HEK293 (cell line): ENCODE measurements at regions not wholly inside any gene's neighbourhood (a gene's known extent, or its start where the extent isn't known, plus 50 kb on each side); places are given as distances from the start of the nearest gene placed in this dataset.

ENCODE experiments used
- GLI2 ChIP-seq: fragments of 450-650 bp; formaldehyde crosslinking; IDR thresholded peaks from 2 replicates; pipeline ENCODE4; 2017; ENCODE audit warnings: missing biosample characterization, missing genetic modification characterization, low read depth, borderline replicate concordance
- HOXC10 ChIP-seq: sonication (generic); formaldehyde crosslinking; IDR thresholded peaks from 2 replicates; pipeline ENCODE4 v1.8.1; 2023; ENCODE audit warnings: mild to moderate bottlenecking, missing genetic modification reagents
- KLF7 ChIP-seq: fragments of 450-650 bp; formaldehyde crosslinking; IDR thresholded peaks from 2 replicates; pipeline ENCODE4 v1.5.1; 2016; ENCODE audit warnings: missing biosample characterization, missing genetic modification characterization, borderline replicate concordance
- KLF8 ChIP-seq: fragments of 450-650 bp; formaldehyde crosslinking; IDR thresholded peaks from 2 replicates; pipeline ENCODE4 v1.5.1; 2016; ENCODE audit warnings: missing biosample characterization, missing genetic modification characterization
- SP7 ChIP-seq: fragments of 450-650 bp; formaldehyde crosslinking; IDR thresholded peaks from 2 replicates; pipeline ENCODE4 v1.5.1; 2016; ENCODE audit warnings: missing biosample characterization, missing genetic modification characterization
- ZBTB48 ChIP-seq: fragments of 450-650 bp; formaldehyde crosslinking; IDR thresholded peaks from 2 replicates; pipeline ENCODE4 v1.5.1; 2016; ENCODE audit warnings: missing biosample characterization, missing genetic modification characterization
- ZNF114 ChIP-seq: fragments of 450-650 bp; formaldehyde crosslinking; IDR thresholded peaks from 2 replicates; pipeline ENCODE4 v1.5.0; 2017; ENCODE audit warnings: missing biosample characterization, missing genetic modification characterization
- ZNF2 ChIP-seq: fragments of 450-650 bp; formaldehyde crosslinking; IDR thresholded peaks from 2 replicates; pipeline ENCODE4 v1.5.1; 2016; ENCODE audit warnings: missing biosample characterization, missing genetic modification characterization
- ZNF221 ChIP-seq: fragments of 450-650 bp; formaldehyde crosslinking; IDR thresholded peaks from 2 replicates; pipeline ENCODE4 v1.5.1; 2017; ENCODE audit warnings: missing biosample characterization, missing genetic modification characterization, borderline replicate concordance
- ZNF239 ChIP-seq: fragments of 450-650 bp; formaldehyde crosslinking; IDR thresholded peaks from 2 replicates; pipeline ENCODE4 v1.5.1; 2016; ENCODE audit warnings: missing biosample characterization, missing genetic modification characterization
- ZNF341 ChIP-seq: fragments of 450-650 bp; formaldehyde crosslinking; IDR thresholded peaks from 2 replicates; pipeline ENCODE4; 2016; ENCODE audit warnings: low read depth, missing biosample characterization, missing genetic modification characterization
- ZNF549 ChIP-seq: fragments of 450-650 bp; IDR thresholded peaks from 2 replicates; pipeline ENCODE4 v1.5.1; 2018; ENCODE audit warnings: missing biosample characterization, missing genetic modification characterization, mild to moderate bottlenecking, inconsistent platforms, moderate library complexity
- ZNF600 ChIP-seq: fragments of 450-650 bp; formaldehyde crosslinking; IDR thresholded peaks from 2 replicates; pipeline ENCODE4 v1.5.1; 2016; ENCODE audit warnings: missing biosample characterization, missing genetic modification characterization
- ZNF654 ChIP-seq: fragments of 450-650 bp; formaldehyde crosslinking; IDR thresholded peaks from 2 replicates; pipeline ENCODE4 v1.5.1; 2016; ENCODE audit warnings: low read depth, missing biosample characterization, missing genetic modification characterization
- ZNF768 ChIP-seq: fragments of 450-650 bp; formaldehyde crosslinking; IDR thresholded peaks from 2 replicates; pipeline ENCODE4 v1.5.1; 2018; ENCODE audit warnings: missing biosample characterization, mild to moderate bottlenecking, missing genetic modification characterization
- ZNF830 ChIP-seq: fragments of 450-650 bp; IDR thresholded peaks from 2 replicates; pipeline ENCODE4 v1.5.0; 2018; ENCODE audit warnings: missing biosample characterization, missing genetic modification characterization, low read depth, mild to moderate bottlenecking, moderate library complexity
- ZNF843 ChIP-seq: fragments of 450-650 bp; formaldehyde crosslinking; IDR thresholded peaks from 2 replicates; pipeline ENCODE4 v1.5.1; 2016; ENCODE audit warnings: missing biosample characterization, missing genetic modification characterization
- ZXDB ChIP-seq: fragments of 450-650 bp; formaldehyde crosslinking; IDR thresholded peaks from 2 replicates; pipeline ENCODE4 v1.5.1; 2016; ENCODE audit warnings: missing biosample characterization, missing genetic modification characterization
- TF ChIP-seq, protein P1 (sequence below): fragments of 450-650 bp; formaldehyde crosslinking; IDR thresholded peaks from 2 replicates; pipeline ENCODE4 v1.5.1; 2016; ENCODE audit warnings: missing biosample characterization, missing genetic modification characterization
- TF ChIP-seq, protein P2 (sequence below): IDR thresholded peaks from 2 replicates; pipeline ENCODE4 v1.6.1; 2011; ENCODE audit warnings: mild to moderate bottlenecking, low read depth, low read length, borderline replicate concordance
- TF ChIP-seq, protein P3 (sequence below): fragments of 450-650 bp; formaldehyde crosslinking; IDR thresholded peaks from 2 replicates; pipeline ENCODE4 v1.5.1; 2017; ENCODE audit warnings: missing biosample characterization, missing genetic modification characterization
- TF ChIP-seq, protein P4 (sequence below): fragments of 450-650 bp; IDR thresholded peaks from 2 replicates; pipeline ENCODE4 v1.5.1; 2018; ENCODE audit warnings: missing biosample characterization, mild to moderate bottlenecking, missing genetic modification characterization
- TF ChIP-seq, protein P5 (sequence below): fragments of 450-650 bp; formaldehyde crosslinking; IDR thresholded peaks from 2 replicates; pipeline ENCODE4 v1.5.1; 2016; ENCODE audit warnings: missing biosample characterization, missing genetic modification characterization
- TF ChIP-seq, protein P6 (sequence below): fragments of 450-650 bp; formaldehyde crosslinking; IDR thresholded peaks from 2 replicates; pipeline ENCODE4 v1.5.1; 2017; ENCODE audit warnings: missing biosample characterization, missing genetic modification characterization
- TF ChIP-seq, protein P7 (sequence below): fragments of 450-650 bp; formaldehyde crosslinking; IDR thresholded peaks from 2 replicates; pipeline ENCODE4 v1.5.1; 2016; ENCODE audit warnings: missing biosample characterization, missing genetic modification characterization

DNA sequence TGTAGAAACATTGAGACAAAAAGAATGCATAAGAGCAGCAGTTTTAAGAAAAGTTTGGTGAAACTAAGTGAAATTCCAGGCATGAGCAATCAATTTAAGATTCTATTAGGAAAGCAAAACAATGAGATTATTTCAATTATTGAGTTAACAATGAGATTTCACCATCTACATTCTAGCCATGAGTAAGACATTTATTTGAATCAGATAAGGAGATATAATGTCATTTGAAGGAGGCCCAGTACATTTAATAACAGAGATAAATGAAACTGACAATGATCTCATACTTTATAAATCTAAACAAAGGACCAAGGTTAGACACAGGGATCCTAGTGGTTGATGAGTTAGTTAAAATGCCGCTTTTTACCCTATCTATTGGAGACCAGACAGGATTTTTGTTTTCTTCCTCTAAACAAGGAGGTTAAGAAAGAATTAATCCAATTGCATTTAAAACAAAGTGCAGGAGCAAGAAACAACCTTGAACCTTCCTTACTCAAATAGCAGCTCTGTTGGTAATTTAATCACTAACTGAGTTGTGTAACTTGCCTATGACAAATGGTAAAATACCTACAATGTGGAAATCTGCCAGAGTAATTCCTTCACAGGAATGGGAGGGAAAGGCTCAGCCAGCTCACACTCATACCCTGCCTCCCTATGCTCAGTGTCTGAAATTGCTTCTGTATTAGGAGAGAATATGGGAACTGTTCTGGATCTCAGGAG is 103.5 kb upstream of the NR3C1 start (continued):
- TF ChIP-seq ZXDB (tag by site-specific recombination) (peak; percentile 59; the same call in 1 of the 2 replicates), ZNF768 (no peak), SP7 (0 out of 2 replicates have a peak, but pooled peaks have one; percentile 20), ZNF239 (tag by site-specific recombination) (no peak), KLF7 (tag by site-specific recombination) (no peak), ZNF341 (no peak), HOXC10 (CRISPR knock-in tag) (no peak), ZNF114 (tag by site-specific recombination) (no peak), ZBTB48 (no peak), ZNF221 (no peak), GLI2 (tag by site-specific recombination) (0 out of 2 replicates have a peak, but pooled peaks have one; percentile 18), ZNF843 (tag by site-specific recombination) (peak; percentile 76), KLF8 (tag by site-specific recombination) (no peak), ZNF600 (tag by site-specific recombination) (peak; percentile 82), ZNF549 (tag by site-specific recombination) (no peak), ZNF830 (no peak), ZNF654 (tag by site-specific recombination) (no peak), ZNF2 (tag by site-specific recombination) (0 out of 2 replicates have a peak, but pooled peaks have one; percentile 15)
- TF ChIP-seq, protein P1, sequence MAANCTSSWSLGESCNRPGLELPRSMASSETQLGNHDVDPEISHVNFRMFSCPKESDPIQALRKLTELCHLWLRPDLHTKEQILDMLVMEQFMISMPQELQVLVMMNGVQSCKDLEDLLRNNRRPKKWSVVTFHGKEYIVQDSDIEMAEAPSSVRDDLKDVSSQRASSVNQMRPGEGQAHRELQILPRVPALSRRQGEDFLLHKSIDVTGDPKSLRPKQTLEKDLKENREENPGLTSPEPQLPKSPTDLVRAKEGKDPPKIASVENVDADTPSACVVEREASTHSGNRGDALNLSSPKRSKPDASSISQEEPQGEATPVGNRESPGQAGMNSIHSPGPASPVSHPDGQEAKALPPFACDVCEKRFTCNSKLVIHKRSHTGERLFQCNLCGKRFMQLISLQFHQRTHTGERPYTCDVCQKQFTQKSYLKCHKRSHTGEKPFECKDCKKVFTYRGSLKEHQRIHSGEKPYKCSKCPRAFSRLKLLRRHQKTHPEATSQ (tag by site-specific recombination) = no peak
- TF ChIP-seq, protein P2, sequence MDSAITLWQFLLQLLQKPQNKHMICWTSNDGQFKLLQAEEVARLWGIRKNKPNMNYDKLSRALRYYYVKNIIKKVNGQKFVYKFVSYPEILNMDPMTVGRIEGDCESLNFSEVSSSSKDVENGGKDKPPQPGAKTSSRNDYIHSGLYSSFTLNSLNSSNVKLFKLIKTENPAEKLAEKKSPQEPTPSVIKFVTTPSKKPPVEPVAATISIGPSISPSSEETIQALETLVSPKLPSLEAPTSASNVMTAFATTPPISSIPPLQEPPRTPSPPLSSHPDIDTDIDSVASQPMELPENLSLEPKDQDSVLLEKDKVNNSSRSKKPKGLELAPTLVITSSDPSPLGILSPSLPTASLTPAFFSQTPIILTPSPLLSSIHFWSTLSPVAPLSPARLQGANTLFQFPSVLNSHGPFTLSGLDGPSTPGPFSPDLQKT = no peak
- TF ChIP-seq, protein P3, sequence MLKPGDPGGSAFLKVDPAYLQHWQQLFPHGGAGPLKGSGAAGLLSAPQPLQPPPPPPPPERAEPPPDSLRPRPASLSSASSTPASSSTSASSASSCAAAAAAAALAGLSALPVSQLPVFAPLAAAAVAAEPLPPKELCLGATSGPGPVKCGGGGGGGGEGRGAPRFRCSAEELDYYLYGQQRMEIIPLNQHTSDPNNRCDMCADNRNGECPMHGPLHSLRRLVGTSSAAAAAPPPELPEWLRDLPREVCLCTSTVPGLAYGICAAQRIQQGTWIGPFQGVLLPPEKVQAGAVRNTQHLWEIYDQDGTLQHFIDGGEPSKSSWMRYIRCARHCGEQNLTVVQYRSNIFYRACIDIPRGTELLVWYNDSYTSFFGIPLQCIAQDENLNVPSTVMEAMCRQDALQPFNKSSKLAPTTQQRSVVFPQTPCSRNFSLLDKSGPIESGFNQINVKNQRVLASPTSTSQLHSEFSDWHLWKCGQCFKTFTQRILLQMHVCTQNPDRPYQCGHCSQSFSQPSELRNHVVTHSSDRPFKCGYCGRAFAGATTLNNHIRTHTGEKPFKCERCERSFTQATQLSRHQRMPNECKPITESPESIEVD (tag by site-specific recombination) = peak; percentile 40; the same call in 1 of the 2 replicates
- TF ChIP-seq, protein P4, sequence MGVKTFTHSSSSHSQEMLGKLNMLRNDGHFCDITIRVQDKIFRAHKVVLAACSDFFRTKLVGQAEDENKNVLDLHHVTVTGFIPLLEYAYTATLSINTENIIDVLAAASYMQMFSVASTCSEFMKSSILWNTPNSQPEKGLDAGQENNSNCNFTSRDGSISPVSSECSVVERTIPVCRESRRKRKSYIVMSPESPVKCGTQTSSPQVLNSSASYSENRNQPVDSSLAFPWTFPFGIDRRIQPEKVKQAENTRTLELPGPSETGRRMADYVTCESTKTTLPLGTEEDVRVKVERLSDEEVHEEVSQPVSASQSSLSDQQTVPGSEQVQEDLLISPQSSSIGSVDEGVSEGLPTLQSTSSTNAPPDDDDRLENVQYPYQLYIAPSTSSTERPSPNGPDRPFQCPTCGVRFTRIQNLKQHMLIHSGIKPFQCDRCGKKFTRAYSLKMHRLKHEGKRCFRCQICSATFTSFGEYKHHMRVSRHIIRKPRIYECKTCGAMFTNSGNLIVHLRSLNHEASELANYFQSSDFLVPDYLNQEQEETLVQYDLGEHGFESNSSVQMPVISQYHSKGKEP = no peak
- TF ChIP-seq, protein P5, sequence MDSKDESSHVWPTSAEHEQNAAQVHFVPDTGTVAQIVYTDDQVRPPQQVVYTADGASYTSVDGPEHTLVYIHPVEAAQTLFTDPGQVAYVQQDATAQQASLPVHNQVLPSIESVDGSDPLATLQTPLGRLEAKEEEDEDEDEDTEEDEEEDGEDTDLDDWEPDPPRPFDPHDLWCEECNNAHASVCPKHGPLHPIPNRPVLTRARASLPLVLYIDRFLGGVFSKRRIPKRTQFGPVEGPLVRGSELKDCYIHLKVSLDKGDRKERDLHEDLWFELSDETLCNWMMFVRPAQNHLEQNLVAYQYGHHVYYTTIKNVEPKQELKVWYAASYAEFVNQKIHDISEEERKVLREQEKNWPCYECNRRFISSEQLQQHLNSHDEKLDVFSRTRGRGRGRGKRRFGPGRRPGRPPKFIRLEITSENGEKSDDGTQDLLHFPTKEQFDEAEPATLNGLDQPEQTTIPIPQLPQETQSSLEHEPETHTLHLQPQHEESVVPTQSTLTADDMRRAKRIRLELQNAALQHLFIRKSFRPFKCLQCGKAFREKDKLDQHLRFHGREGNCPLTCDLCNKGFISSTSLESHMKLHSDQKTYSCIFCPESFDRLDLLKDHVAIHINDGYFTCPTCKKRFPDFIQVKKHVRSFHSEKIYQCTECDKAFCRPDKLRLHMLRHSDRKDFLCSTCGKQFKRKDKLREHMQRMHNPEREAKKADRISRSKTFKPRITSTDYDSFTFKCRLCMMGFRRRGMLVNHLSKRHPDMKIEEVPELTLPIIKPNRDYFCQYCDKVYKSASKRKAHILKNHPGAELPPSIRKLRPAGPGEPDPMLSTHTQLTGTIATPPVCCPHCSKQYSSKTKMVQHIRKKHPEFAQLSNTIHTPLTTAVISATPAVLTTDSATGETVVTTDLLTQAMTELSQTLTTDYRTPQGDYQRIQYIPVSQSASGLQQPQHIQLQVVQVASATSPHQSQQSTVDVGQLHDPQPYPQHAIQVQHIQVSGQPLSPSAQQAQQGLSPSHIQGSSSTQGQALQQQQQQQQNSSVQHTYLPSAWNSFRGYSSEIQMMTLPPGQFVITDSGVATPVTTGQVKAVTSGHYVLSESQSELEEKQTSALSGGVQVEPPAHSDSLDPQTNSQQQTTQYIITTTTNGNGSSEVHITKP = peak; percentile 90; the same call in 1 of the 2 replicates
- TF ChIP-seq, protein P6, sequence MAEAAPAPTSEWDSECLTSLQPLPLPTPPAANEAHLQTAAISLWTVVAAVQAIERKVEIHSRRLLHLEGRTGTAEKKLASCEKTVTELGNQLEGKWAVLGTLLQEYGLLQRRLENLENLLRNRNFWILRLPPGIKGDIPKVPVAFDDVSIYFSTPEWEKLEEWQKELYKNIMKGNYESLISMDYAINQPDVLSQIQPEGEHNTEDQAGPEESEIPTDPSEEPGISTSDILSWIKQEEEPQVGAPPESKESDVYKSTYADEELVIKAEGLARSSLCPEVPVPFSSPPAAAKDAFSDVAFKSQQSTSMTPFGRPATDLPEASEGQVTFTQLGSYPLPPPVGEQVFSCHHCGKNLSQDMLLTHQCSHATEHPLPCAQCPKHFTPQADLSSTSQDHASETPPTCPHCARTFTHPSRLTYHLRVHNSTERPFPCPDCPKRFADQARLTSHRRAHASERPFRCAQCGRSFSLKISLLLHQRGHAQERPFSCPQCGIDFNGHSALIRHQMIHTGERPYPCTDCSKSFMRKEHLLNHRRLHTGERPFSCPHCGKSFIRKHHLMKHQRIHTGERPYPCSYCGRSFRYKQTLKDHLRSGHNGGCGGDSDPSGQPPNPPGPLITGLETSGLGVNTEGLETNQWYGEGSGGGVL (tag by site-specific recombination) = peak; percentile 16; the same call in 1 of the 2 replicates
- TF ChIP-seq, protein P7, sequence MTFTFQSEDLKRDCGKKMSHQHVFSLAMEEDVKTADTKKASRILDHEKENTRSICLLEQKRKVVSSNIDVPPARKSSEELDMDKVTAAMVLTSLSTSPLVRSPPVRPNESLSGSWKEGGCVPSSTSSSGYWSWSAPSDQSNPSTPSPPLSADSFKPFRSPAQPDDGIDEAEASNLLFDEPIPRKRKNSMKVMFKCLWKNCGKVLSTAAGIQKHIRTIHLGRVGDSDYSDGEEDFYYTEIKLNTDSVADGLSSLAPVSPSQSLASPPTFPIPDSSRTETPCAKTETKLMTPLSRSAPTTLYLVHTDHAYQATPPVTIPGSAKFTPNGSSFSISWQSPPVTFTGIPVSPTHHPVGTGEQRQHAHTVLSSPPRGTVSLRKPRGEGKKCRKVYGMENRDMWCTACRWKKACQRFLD = no peak
